Loucy (cell line): ENCODE measurements at regions not wholly inside any gene's neighbourhood (a gene's known extent, or its start where the extent isn't known, plus 50 kb on each side); places are given as distances from the start of the nearest gene placed in this dataset.

ENCODE experiments used
- EZH2phosphoT487 ChIP-seq: fragments of 200-600 bp; IDR thresholded peaks from 2 replicates; pipeline ENCODE4 v1.6.1; 2018; ENCODE audit warnings: antibody characterized with exemption, mild to moderate bottlenecking, moderate library complexity, borderline replicate concordance
- TF ChIP-seq, protein P1 (sequence below): fragments of 200-600 bp; sonication (generic); conservative IDR thresholded peaks from 2 replicates; pipeline ENCODE4 v1.5.1; 2014; ENCODE audit warnings: mild to moderate bottlenecking, antibody characterized with exemption, low read length

DNA sequence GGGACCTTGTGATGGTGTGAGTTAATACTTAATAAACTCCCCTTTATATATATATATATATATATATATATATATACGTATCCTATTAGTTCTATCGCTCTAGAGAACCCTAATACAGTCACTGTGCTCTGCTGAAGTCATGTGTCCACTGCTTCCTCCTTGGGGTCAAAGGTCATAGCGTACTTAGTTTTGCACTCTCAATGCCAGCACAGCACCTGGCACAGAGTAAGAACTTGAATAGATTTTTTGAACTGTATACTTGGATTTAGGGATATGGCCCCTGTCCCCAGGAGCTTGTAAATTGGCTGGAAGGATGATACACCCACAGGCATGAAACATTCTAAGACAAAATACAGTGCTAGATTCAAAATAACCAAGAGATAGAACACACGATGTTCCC, 58.9 kb upstream of the PLXNA4 start:
- TF ChIP-seq, protein P1, sequence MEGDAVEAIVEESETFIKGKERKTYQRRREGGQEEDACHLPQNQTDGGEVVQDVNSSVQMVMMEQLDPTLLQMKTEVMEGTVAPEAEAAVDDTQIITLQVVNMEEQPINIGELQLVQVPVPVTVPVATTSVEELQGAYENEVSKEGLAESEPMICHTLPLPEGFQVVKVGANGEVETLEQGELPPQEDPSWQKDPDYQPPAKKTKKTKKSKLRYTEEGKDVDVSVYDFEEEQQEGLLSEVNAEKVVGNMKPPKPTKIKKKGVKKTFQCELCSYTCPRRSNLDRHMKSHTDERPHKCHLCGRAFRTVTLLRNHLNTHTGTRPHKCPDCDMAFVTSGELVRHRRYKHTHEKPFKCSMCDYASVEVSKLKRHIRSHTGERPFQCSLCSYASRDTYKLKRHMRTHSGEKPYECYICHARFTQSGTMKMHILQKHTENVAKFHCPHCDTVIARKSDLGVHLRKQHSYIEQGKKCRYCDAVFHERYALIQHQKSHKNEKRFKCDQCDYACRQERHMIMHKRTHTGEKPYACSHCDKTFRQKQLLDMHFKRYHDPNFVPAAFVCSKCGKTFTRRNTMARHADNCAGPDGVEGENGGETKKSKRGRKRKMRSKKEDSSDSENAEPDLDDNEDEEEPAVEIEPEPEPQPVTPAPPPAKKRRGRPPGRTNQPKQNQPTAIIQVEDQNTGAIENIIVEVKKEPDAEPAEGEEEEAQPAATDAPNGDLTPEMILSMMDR = no peak
- no peak for TF ChIP-seq EZH2phosphoT487
